Mucosa of descending colon (tissue), 3 donors: ENCODE measurements at regions not wholly inside any gene's neighbourhood (a gene's known extent, or its start where the extent isn't known, plus 50 kb on each side); places are given as distances from the start of the nearest gene placed in this dataset.
A peak's percentile ranks its signal among the peaks of the same experiment; 100 is the strongest.

Source experiments
- ATAC-seq: fragments of 200-7000 bp; cut with Tn5 transposase; one replicate; pipeline ENCODE4 v1.9.1; 2020; ENCODE audit warnings: mild to moderate bottlenecking, moderate library complexity
- DNase-seq, 3 donors: peaks; one replicate each; pipeline ENCODE4 v3.0.0-alpha.2; 2020
- H3K36me3 ChIP-seq: fragments of 200-600 bp; one replicate; pipeline ENCODE4 v1.8.0; 2021; ENCODE audit warnings: low read depth, mild to moderate bottlenecking
- H3K4me1 ChIP-seq: fragments of 200-600 bp; one replicate; pipeline ENCODE4 v1.8.0; 2021; ENCODE audit warnings: low read depth, mild to moderate bottlenecking
- H3K4me3 ChIP-seq: fragments of 200-600 bp; one replicate; pipeline ENCODE4 v1.8.0; 2021; ENCODE audit warnings: mild to moderate bottlenecking
- H3K9me3 ChIP-seq: fragments of 200-600 bp; one replicate; pipeline ENCODE4 v1.8.0; 2021; ENCODE audit warnings: mild to moderate bottlenecking
- intact Hi-C, 2 donors: fragments of 100-400 bp; cut with DNase I in 1 of 2; cut with micrococcal nuclease in 1 of 2; formaldehyde crosslinking; loops; one replicate each; pipeline versions ENCODE4 v1.11.0 to v1.11.1; 2022; cut with DNase I, micrococcal nuclease
- TF ChIP-seq, protein P1 (sequence below): fragments of 200-600 bp; IDR thresholded peaks from one replicate; pipeline ENCODE4 v1.8.0; 2022; ENCODE audit warnings: antibody characterized with exemption, mild to moderate bottlenecking
- donor health status: DM: no; HTN: no; CAD: no; lungs with moderate emphysema.
- donor health status: DM: no; HTN: no; CAD: no.
- donor health status: DM: no; HTN: yes; CAD: no.

DNA sequence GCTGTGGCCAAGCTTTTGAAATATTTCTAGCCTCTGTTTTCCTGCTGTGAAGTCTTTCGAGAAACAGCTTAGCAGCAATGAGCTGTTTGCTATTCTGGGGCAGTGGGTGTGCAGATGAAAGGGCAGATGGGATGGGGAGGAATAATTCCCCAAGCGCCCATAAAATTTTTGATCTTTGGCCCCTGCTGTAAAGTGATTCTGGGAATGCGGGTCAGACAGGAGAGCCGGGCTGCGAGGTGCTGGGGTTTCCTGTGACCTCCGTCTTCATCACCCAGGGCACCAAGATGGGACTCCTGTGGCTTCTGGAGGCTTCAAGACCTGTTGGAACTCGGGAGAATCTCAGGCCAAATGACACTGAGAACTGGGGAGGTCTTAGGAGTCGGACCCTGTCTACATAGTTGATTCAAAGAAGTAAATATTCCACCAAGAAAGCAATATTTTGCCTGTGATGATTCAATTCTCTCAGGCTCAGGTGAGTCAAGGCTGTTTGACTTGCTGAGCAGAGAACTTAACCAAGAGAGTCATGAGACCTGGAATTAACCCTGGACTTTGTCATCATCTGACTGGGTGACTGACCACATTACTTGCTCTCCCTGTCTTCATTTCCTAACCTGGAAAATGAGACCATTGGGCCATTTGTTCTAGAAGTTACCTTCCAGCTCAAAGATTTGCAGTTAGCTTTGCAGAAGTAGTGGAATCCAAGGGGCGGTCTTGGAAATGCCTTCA lies 86.4 kb downstream of the POLR2M start:
- H3K4me3 ChIP-seq = no peak overlapping the region
- TF ChIP-seq, protein P1, sequence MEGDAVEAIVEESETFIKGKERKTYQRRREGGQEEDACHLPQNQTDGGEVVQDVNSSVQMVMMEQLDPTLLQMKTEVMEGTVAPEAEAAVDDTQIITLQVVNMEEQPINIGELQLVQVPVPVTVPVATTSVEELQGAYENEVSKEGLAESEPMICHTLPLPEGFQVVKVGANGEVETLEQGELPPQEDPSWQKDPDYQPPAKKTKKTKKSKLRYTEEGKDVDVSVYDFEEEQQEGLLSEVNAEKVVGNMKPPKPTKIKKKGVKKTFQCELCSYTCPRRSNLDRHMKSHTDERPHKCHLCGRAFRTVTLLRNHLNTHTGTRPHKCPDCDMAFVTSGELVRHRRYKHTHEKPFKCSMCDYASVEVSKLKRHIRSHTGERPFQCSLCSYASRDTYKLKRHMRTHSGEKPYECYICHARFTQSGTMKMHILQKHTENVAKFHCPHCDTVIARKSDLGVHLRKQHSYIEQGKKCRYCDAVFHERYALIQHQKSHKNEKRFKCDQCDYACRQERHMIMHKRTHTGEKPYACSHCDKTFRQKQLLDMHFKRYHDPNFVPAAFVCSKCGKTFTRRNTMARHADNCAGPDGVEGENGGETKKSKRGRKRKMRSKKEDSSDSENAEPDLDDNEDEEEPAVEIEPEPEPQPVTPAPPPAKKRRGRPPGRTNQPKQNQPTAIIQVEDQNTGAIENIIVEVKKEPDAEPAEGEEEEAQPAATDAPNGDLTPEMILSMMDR = no peak
- DNase-seq = peak; percentile 48 to 59 (median 52)
- H3K9me3 ChIP-seq = no peaks in the 10 kb centered on the region
- peak; percentile 91 for ATAC-seq
- H3K36me3 ChIP-seq = no peaks in the 10 kb centered on the region
- H3K4me1 ChIP-seq = peaks cover 9% of the 10 kb centered on the region
- intact Hi-C loops = no loop called here

DNA sequence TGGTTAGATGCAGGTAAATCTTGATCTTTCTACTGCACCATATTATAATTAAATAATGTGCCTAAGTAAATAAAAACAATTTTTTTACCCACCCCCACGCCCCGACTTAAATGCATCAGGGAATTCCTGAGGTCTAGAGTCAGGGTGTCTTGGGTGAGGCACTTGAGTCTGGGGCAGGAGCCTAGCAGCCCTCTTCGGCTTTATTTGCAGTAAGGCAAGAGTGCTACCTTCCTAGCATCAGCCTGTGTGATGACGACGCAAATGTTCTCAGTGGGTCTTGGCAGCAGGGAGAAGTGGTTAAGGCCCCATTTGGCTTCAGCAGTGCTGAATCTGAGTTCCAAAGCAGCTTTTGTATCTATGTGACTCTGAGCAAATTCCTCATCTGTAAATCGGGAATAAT lies 88.7 kb downstream of the POLR2M start:
- ATAC-seq (no peak), DNase-seq (no peak)
- intact Hi-C loops = no loop called here
- TF ChIP-seq, protein P1 = no peak
- H3K36me3 ChIP-seq = no peaks in the 10 kb centered on the region
- H3K4me3 ChIP-seq = no peak overlapping the region
- no peaks in the 10 kb centered on the region for H3K9me3 ChIP-seq
- peaks cover 9% of the 10 kb centered on the region for H3K4me1 ChIP-seq

DNA sequence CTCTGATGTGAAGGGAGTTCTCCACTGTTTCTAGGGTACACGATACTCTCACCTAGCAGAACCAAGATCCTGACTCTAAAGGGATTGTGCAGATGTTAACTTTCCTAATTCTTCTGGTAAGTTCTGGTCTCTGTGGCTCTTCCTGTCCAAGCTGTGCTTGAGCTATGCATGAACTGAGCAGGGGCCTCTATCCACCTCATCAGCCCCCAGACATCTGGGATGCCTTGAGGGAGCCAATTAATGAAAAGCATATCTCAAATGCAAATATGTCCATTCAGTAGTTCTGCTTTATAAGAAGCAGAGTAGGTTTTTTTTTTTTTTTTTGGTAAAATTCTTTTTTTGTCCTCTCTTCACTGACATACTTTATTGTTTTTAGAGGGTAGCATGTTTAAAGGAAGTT lies 89.6 kb downstream of the POLR2M start:
- Histone ChIP-seq H3K36me3 (no peaks in the 10 kb centered on the region), H3K4me1 (peaks cover 9% of the 10 kb centered on the region), H3K4me3 (no peak overlapping the region), H3K9me3 (no peaks in the 10 kb centered on the region)
- TF ChIP-seq, protein P1 = no peak
- no peak for ATAC-seq
- DNase-seq = no peak
- intact Hi-C loops = no loop called here

DNA sequence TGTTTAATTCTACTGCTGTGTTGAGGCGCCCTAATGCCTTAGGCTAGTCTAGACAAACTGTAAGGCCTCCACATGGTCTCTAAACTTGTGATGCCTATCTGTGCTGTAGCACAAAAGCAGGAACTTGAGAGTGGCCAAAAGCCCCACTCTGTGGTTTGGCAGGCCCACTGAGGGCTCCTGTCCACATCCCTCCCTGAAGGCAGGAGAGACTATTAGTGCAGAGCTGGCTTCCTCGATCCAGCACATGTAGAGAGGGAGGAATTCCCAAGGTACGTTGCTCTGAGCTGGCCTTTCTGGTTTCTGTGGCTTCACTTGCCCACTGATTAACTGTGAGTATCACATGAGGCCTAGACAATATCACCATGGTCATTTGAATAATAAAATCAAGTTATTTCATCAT lies 90.6 kb downstream of the POLR2M start:
- intact Hi-C loops = no loop called here
- TF ChIP-seq, protein P1 = no peak
- ATAC-seq = no peak

DNA sequence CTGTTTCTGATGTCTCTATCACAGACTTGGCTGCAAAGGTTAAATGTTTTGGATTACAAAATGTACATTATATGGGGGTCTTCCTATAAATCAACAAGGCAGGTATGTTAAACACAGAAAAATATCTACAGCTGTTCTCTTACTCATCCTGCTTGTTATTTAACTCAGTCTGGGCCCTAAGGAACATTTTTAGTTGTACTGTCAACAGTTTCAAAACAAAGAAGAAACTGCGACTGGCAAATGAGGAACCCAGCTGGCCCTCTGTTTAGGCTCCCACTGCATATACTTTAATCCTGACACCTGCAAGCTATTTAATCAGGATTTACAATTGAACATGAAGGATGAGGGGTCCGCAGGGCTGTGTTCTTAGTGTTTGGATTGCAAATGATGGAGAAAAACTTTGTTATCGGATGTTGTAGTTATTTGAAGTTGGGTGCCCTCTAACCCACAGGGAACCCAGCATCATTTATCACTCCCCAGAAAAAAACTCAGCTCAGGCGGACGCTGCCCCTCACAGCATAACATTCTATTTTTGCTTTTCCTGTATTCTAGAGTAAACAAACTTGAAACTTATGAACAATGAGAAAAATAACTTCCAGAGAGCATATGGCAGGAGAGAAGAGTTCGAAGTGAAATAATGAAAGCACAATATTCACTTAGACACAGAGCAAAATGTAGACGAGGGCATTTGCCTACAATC lies 91.2 kb downstream of the POLR2M start:
- Histone ChIP-seq H3K9me3 (no peaks in the 10 kb centered on the region), H3K4me1 (peaks cover 5% of the 10 kb centered on the region), H3K36me3 (no peaks in the 10 kb centered on the region), H3K4me3 (no peak overlapping the region)
- DNase-seq (no peak), ATAC-seq (no peak)
- intact Hi-C loops = no loop called here
- TF ChIP-seq, protein P1 = no peak

More for the DNA sequence above, 90.6 kb downstream of the POLR2M start:
- H3K4me1 ChIP-seq = peaks cover 9% of the 10 kb centered on the region
- H3K4me3 ChIP-seq = no peak overlapping the region
- DNase-seq = no peak
- no peaks in the 10 kb centered on the region for H3K36me3 ChIP-seq
- no peaks in the 10 kb centered on the region for H3K9me3 ChIP-seq
